Epithelial cell of esophagus (primary cell): ENCODE measurements at regions not wholly inside any gene's neighbourhood (a gene's known extent, or its start where the extent isn't known, plus 50 kb on each side); places are given as distances from the start of the nearest gene placed in this dataset.
A peak's percentile ranks its signal among the peaks of the same experiment; 100 is the strongest.

Experiments used
- DNase-seq: peaks from one replicate; pipeline ENCODE4 v3.0.0; 2010; ENCODE audit warnings: low read depth
- H3K4me3 ChIP-seq: 2 replicates; pipeline ENCODE4 v1.5.1; 2011; ENCODE audit warnings: mild to moderate bottlenecking, low read length, control low read depth
- CTCF ChIP-seq: IDR thresholded peaks from 2 replicates; pipeline ENCODE4 v1.5.1; 2011; ENCODE audit warnings: low read depth, mild to moderate bottlenecking, low read length, control low read depth, inconsistent platforms; ENCODE audit not compliant: insufficient read depth; ENCODE audit errors: missing control alignments

DNA sequence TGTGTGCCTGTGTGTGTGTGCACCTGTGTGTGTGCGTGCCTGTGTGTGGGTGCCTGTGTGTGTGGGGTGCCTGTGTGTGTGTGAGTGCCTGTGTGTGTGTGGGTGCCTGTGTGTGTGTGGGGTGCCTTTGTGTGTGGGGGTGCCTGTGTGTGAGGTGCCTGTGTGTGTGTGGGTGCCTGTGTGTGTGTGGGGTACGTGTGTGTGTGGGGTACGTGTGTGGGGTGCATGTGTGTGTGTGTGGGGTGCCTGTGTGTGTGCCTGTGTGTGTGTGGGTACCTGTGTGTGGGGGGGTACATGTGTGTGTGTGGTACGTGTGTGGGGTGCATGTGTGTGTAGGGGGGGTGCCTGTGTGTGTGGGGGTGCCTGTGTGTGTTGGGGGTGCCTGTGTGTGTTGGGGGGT, 73.4 kb upstream of the HGFAC start:
- TF ChIP-seq CTCF, result no peak
- no peak overlapping the region for H3K4me3 ChIP-seq
- DNase-seq, result no peak

DNA sequence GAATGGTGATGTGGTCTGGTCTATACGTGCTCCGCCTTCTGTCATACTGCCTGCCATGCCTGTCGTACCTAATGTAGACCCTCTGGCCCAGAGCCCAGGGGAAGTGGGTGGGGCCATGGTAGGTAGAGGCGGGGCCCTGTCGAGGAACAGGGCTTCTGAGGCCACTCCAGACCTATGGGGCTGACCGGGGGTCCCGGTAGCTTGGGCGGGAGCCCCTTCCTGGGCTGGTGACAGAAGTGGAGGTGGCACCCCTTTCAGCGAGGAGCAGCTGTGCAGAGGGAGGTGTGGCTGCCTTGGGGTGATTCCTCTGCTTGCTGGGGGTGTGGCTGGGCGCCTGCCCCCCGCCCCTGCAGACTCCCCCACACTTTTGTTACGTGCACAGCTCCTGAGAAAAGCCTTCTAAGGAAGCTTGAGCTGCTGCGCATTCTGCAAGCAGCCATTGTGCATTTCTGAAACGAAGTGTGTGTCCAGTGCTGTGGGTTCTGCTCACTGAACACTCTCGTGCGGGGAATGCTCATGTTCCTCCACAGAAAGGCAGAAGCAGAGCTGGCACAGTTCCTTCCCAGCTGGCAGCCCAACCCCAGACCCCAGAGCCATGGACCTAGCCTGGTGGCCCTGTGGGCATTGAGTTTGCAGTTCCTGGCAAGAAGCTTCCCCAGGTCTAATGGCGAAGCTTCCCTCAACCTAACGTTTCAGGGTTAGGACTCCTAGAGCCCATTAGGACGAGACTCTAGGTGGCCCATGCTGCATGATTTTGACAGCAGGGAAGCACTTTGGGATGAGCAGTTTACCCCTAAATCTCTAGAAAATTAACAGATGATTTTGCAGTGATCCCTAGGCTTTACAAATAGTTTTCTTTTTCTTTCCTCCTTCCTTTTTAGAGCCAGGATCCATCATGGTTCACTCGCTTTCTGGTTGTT, 72.7 kb upstream of the HGFAC start:
- TF ChIP-seq CTCF, result no peak
- no peak for DNase-seq
- no peak overlapping the region for H3K4me3 ChIP-seq

GRCh38 chr4:3369781-3370674, 71.7 kb upstream of the HGFAC start:
- no peak for TF ChIP-seq CTCF
- no peak overlapping the region for H3K4me3 ChIP-seq
- peak; percentile 59 for DNase-seq

DNA sequence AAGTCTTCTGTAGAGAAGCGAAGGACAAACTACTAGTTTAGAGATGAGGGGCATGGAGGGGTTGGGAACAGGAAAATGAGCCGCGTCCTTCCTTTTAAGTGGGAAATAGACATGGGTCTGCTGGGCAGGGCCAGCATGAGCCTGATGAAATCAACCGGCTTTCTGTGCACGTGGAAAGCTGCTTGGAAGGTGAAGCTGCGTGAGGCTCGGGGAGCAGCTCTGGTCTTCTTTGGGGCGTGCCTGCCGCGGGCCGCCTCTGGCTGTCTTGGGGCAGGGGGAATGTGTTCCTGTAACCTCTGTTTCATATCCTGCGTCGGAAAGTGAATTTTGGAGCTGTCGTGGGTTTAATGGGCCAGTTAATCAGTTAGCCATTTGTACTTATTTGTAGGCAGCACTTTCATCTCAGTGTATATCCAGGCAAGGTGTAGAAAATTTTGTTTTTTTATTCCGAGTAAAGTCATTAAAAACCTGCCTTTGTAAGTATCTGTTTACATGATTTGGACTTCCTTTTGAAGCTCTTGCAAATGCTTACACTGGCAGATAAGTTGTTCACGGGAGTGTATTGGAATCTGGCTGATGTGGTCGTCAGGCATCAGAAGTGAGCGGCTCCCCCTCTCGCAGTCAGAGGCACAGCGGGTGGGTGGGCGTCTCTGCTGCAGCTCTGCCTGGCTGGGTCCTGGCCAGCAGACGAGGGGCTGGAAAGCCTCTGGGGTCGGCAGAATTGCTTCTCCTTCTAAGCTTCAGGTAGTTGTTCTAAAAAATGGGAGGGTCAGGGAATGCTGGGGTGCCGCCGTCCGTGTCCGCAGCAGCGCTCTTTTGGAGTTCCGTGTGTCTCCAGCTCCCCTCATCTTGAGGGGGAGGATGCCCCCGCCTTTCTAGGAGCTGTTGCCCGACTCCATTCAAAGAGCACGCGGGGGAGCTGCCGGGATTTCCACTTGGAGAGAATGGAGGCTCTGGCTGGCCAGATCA, 70.5 kb upstream of the HGFAC start:
- H3K4me3 ChIP-seq, result no peak overlapping the region
- DNase-seq, result no peak
- no peak for TF ChIP-seq CTCF

DNA sequence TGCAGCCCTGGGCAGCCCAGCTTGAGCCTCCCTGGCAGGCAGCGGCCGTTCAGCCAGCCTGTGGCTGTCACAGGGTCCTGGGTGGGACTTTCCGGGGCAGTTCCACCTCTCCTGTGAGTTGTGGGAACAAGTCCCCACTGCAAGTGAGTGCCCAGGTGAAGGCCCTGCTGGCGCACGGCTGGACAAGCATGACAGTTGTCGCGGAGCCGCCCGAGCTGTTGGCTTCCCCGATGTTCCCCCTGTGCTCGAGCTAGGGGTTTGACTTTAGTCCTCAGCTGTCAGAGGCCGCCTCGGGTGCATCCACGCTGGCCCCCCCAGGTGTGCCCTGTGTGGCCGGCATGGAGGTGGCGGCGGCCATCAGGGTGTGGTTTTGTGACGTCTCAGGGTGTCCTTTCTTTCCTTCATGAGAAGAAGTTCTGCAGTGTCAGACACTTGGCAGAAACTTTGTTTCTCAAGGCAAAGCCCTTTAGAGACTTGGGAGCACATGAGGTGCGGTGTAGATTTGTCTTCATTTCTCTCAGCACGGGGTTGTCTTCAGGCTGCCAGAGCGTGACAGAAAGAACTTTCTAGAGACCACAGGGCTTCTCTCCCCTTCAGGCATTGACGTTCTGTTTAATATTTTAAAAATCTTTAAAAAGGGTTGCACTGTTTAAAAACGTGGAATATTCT, 69.4 kb upstream of the HGFAC start:
- no peak overlapping the region for H3K4me3 ChIP-seq
- no peak for DNase-seq
- TF ChIP-seq CTCF, result no peak
